ENCODE measurements at regions not wholly inside any gene's neighbourhood (a gene's known extent, or its start where the extent isn't known, plus 50 kb on each side); places are given as distances from the start of the nearest gene placed in this dataset.
A peak's percentile ranks its signal among the peaks of the same experiment; 100 is the strongest.

DNA sequence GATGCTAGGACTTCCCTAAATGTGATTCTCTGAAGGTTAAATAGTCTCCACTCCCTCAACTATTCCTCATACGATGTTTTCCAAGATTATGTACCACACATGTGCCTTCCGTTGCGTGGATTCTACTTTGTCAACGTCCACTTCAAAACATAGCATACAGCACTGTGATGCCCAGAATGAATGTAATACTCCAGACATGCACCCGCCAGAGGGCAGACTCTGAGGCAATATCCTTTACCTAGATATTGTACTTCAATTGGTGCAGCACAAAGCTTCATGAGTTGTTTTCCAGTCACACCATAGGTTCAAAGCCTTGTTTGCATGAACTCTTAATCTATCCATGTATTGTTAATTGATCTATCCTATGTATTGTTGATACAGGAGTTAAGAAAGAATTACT, 201.0 kb upstream of the NABP1 start:
- Mint-ChIP-seq H3K4me3 (ENCODE audit: low read depth) (no peak overlapping the region), H3K27ac (no peak overlapping the region), H3K4me1 (ENCODE audit: low read depth) (peaks cover 17% of the 10 kb centered on the region), H3K9me3 (ENCODE audit: low read depth) (peaks cover 14% of the 10 kb centered on the region), H3K27me3 (no peaks in the 10 kb centered on the region), H3K36me3 (ENCODE audit: insufficient read depth) (peaks cover 4% of the 10 kb centered on the region)
- DNase-seq (ENCODE audit: low spot score, unreplicated experiment) = no peak
- TF ChIP-seq CTCF (IDR thresholded peaks at IDR 0.05; ENCODE audit: unreplicated experiment) = no peak

DNA sequence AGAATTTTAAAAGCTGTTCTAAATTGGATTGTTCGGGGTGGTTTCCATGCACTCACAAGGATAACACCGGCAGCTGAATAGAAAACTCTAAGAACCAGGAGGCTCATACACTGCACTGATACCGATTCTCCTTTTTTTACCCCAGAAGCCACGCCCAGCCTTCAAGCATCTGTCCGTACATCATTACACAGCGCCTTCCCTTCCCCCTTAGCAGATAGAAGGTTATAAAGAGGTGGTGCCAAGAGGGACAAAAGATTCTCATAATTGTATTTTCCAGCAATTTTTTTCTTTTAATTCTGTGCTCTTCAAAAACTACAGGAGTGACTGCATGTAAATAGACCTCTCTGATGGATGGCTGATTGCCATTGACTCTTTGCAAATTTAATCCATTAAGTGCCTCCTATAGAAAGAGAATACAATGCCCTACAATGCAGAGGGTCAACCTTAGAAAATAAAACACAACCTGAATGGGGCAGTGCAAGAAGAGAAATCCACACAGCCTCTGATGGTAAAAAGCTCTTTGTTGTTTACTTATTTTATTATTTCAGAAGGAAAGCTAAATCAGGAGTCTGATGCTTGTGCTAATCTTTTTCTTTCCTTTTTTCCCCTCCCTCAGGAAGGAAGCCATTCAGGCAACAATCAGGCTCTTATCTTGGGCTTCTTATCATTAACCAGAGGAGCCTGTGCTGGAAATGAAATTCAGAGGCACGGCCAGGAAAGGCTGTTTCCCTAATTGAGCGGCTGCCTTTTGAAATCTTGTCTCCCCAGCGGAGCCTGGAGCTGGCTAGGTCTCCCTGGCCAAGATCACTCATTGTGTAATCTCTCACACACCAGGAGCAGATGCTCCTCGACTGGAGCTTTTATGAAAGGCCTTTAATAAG, 198.9 kb upstream of the NABP1 start:
- H3K4me3 Mint-ChIP-seq (ENCODE audit: low read depth) = no peak overlapping the region
- no peaks in the 10 kb centered on the region for H3K27me3 Mint-ChIP-seq
- H3K4me1 Mint-ChIP-seq (ENCODE audit: low read depth) = peaks cover 17% of the 10 kb centered on the region
- H3K9me3 Mint-ChIP-seq (ENCODE audit: low read depth) = peaks cover 33% of the 10 kb centered on the region
- no peak for TF ChIP-seq CTCF (IDR thresholded peaks at IDR 0.05; ENCODE audit: unreplicated experiment)
- peaks cover 10% of the 10 kb centered on the region for H3K36me3 Mint-ChIP-seq (ENCODE audit: insufficient read depth)
- H3K27ac Mint-ChIP-seq = peak overlapping the region; percentile 1
- no peak for DNase-seq (ENCODE audit: low spot score, unreplicated experiment)

DNA sequence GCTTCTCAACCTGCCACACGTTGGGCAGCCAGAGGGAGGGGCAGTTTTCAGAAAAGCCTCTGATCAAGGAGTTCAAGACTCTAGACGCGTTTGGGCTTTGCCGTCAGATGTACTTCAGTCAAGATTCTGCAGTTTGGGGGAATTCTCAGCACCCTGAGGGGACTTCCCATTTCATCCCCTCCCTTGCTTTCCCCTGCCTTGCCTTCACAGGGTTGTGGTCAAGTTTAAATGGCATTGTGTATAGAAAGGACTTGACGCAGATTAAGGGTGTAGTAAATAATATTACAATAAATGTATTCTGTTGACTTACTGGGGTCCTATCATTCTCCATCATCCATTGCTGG, 198.3 kb upstream of the NABP1 start:
- Mint-ChIP-seq H3K4me1 (ENCODE audit: low read depth) (peaks cover 17% of the 10 kb centered on the region), H3K36me3 (ENCODE audit: insufficient read depth) (peaks cover 10% of the 10 kb centered on the region), H3K27ac (peak overlapping the region; percentile 1), H3K27me3 (no peaks in the 10 kb centered on the region), H3K9me3 (ENCODE audit: low read depth) (peaks cover 38% of the 10 kb centered on the region), H3K4me3 (ENCODE audit: low read depth) (no peak overlapping the region)
- TF ChIP-seq CTCF (IDR thresholded peaks at IDR 0.05; ENCODE audit: unreplicated experiment) = peak; percentile 13
- no peak for DNase-seq (ENCODE audit: low spot score, unreplicated experiment)

- DNase-seq (ENCODE audit: low spot score, unreplicated experiment) = no peak
- no peak for TF ChIP-seq CTCF (IDR thresholded peaks at IDR 0.05; ENCODE audit: unreplicated experiment)
- H3K27ac Mint-ChIP-seq = no peak overlapping the region
- H3K9me3 Mint-ChIP-seq (ENCODE audit: low read depth) = peaks cover 41% of the 10 kb centered on the region
- H3K36me3 Mint-ChIP-seq (ENCODE audit: insufficient read depth) = peaks cover 10% of the 10 kb centered on the region
- H3K27me3 Mint-ChIP-seq = peaks cover 4% of the 10 kb centered on the region
- no peak overlapping the region for H3K4me3 Mint-ChIP-seq (ENCODE audit: low read depth)
- peaks cover 17% of the 10 kb centered on the region for H3K4me1 Mint-ChIP-seq (ENCODE audit: low read depth)
Measured at GRCh38 chr2:191481305-191482070, 196.4 kb upstream of the NABP1 start.

- TF ChIP-seq CTCF (IDR thresholded peaks at IDR 0.05; ENCODE audit: unreplicated experiment) = no peak
- Mint-ChIP-seq H3K27me3 (peaks cover 4% of the 10 kb centered on the region), H3K27ac (no peak overlapping the region), H3K4me1 (ENCODE audit: low read depth) (peaks cover 17% of the 10 kb centered on the region), H3K36me3 (ENCODE audit: insufficient read depth) (peaks cover 10% of the 10 kb centered on the region), H3K9me3 (ENCODE audit: low read depth) (peaks cover 41% of the 10 kb centered on the region), H3K4me3 (ENCODE audit: low read depth) (no peak overlapping the region)
- DNase-seq (ENCODE audit: low spot score, unreplicated experiment) = no peak
Measured at GRCh38 chr2:191483117-191483516, 194.8 kb upstream of the NABP1 start.

All from progenitor cell of endocrine pancreas (in vitro differentiated cells).